Liver (tissue), 8 donors: ENCODE measurements at regions not wholly inside any gene's neighbourhood (a gene's known extent, or its start where the extent isn't known, plus 50 kb on each side); places are given as distances from the start of the nearest gene placed in this dataset.

Experiments used
- DNase-seq: peaks from one replicate; pipeline ENCODE4 v3.0.0-alpha.2; 2017; ENCODE audit warnings: low spot score
- H3K27ac ChIP-seq, 2 donors: one replicate each; pipeline ENCODE4 v1.7.0; 2013; ENCODE audit warnings: inconsistent platforms in 2 of 2, low read length in 2 of 2, control low read depth in 1 of 2, low read depth in 1 of 2, mild to moderate bottlenecking in 1 of 2
- H3K27me3 ChIP-seq, 4 donors: one replicate each; pipeline versions ENCODE4 v1.6.1 to v1.7.0; 2013; ENCODE audit warnings: low read length in 3 of 4, inconsistent platforms in 1 of 4, mild to moderate bottlenecking in 1 of 4, moderate library complexity in 1 of 4; ENCODE audit not compliant: control insufficient read depth in 4 of 4, insufficient read depth in 4 of 4
- H3K36me3 ChIP-seq, 4 donors: one replicate each; pipeline versions ENCODE4 v1.6.1 to v1.7.0; 2013; ENCODE audit warnings: low read length in 3 of 4, mild to moderate bottlenecking in 3 of 4, low read depth in 1 of 4, moderate library complexity in 1 of 4; ENCODE audit not compliant: control insufficient read depth in 4 of 4, insufficient read depth in 3 of 4
- H3K4me1 ChIP-seq, 4 donors: one replicate each; pipeline versions ENCODE4 v1.6.1 to v1.7.0; 2013; ENCODE audit warnings: low read length in 3 of 4, mild to moderate bottlenecking in 3 of 4, moderate library complexity in 1 of 4; ENCODE audit not compliant: control insufficient read depth in 4 of 4, insufficient read depth in 4 of 4
- H3K4me3 ChIP-seq, 3 donors: one replicate each; pipeline versions ENCODE4 v1.6.1 to v1.7.0; 2013; ENCODE audit warnings: low read length in 3 of 3, control low read depth in 1 of 3, low read depth in 1 of 3, mild to moderate bottlenecking in 1 of 3
- H3K9ac ChIP-seq, 2 donors: one replicate each; pipeline ENCODE4 v1.7.0; 2013; ENCODE audit warnings: low read length in 2 of 2, mild to moderate bottlenecking in 2 of 2, moderate library complexity in 2 of 2, control low read depth in 1 of 2, low read depth in 1 of 2
- H3K9me3 ChIP-seq, 4 donors: one replicate each; pipeline versions ENCODE4 v1.6.1 to v1.7.0; 2013; ENCODE audit warnings: low read length in 3 of 4; ENCODE audit not compliant: control insufficient read depth in 4 of 4
- ATF3 ChIP-seq: IDR thresholded peaks from 2 replicates; pipeline ENCODE4 v1.6.1; 2016; ENCODE audit warnings: antibody characterized with exemption
- CTCF ChIP-seq: fragments of 150-350 bp; IDR thresholded peaks from 2 replicates; pipeline ENCODE4 v1.5.1; 2017; ENCODE audit warnings: improper control_type of control experiment, low read depth, low read length; ENCODE audit not compliant: missing input control
- FOXA2 ChIP-seq: IDR thresholded peaks from 2 replicates; pipeline ENCODE4 v1.6.1; 2016; ENCODE audit warnings: antibody characterized with exemption
- GABPA ChIP-seq, 2 donors: IDR thresholded peaks in 1 of 2; conservative IDR thresholded peaks in 1 of 2; 2 replicates each; pipeline ENCODE4 v1.6.1; 2016; ENCODE audit warnings: antibody characterized with exemption in 2 of 2, mild to moderate bottlenecking in 1 of 2, moderate library complexity in 1 of 2
- HNF4A ChIP-seq, 2 donors: conservative IDR thresholded peaks; 2 replicates each; pipeline ENCODE4 v1.6.1; 2016; ENCODE audit warnings: antibody characterized with exemption in 2 of 2, mild to moderate bottlenecking in 2 of 2
- HNF4G ChIP-seq: IDR thresholded peaks from 2 replicates; pipeline ENCODE4 v1.6.1; 2016; ENCODE audit warnings: antibody characterized with exemption
- JUND ChIP-seq, 2 donors: IDR thresholded peaks; 2 replicates each; pipeline ENCODE4 v1.6.1; 2016; ENCODE audit warnings: antibody characterized with exemption in 2 of 2
- MAX ChIP-seq: IDR thresholded peaks from 2 replicates; pipeline ENCODE4 v1.6.1; 2016; ENCODE audit warnings: antibody characterized with exemption
- NR2F2 ChIP-seq: IDR thresholded peaks from 2 replicates; pipeline ENCODE4 v1.6.1; 2016; ENCODE audit warnings: antibody characterized with exemption
- RAD21 ChIP-seq, 2 donors: IDR thresholded peaks; 2 replicates each; pipeline ENCODE4 v1.6.1; 2016; ENCODE audit warnings: antibody characterized with exemption in 2 of 2, mild to moderate bottlenecking in 2 of 2
- REST ChIP-seq: IDR thresholded peaks from 2 replicates; pipeline ENCODE4 v1.6.1; 2016; ENCODE audit warnings: antibody characterized with exemption, mild to moderate bottlenecking
- RXRA ChIP-seq, 2 donors: IDR thresholded peaks; 2 replicates each; pipeline ENCODE4 v1.6.1; 2017 to 2018; ENCODE audit warnings: antibody characterized with exemption in 2 of 2, mild to moderate bottlenecking in 1 of 2
- SP1 ChIP-seq: IDR thresholded peaks from 2 replicates; pipeline ENCODE4 v1.6.1; 2018; ENCODE audit warnings: antibody characterized with exemption, mild to moderate bottlenecking
- TAF1 ChIP-seq: conservative IDR thresholded peaks from 2 replicates; pipeline ENCODE4 v1.6.1; 2016; ENCODE audit warnings: antibody characterized with exemption, mild to moderate bottlenecking
- YY1 ChIP-seq: IDR thresholded peaks from 2 replicates; pipeline ENCODE4 v1.6.1; 2016; ENCODE audit warnings: antibody characterized with exemption, mild to moderate bottlenecking
- WGBS: extraction: QIAGEN DNeasy Blood & Tissue Kit; methylation state at CpG from one replicate; pipeline ENCODE4 v1.1.7; 2013; 5-methylcytosine and 5-hydroxymethylcytosine counted together
- donor health status: healthy.
- donor health status: healthy.
- donor health status: healthy.
- donor health status: healthy.
- donor health status: healthy.

GRCh38 chr6:137950581-137950980, 83.5 kb downstream of the TNFAIP3 start:
- no peak for DNase-seq
- H3K9me3 ChIP-seq = no peaks in the 10 kb centered on the region
- 89% methylated on average over 7 of the region's 7 CpGs for WGBS
- H3K36me3 ChIP-seq = no peaks in the 10 kb centered on the region
- no peak overlapping the region for H3K27ac ChIP-seq
- no peak overlapping the region for H3K9ac ChIP-seq
- H3K4me3 ChIP-seq = no peak overlapping the region
- H3K27me3 ChIP-seq = no peaks in the 10 kb centered on the region
- TF ChIP-seq SP1 (no peak), CTCF (no peak), RAD21 (IDR thresholded peaks at IDR 0.05) (no peak), HNF4G (no peak), MAX (no peak)
- no peaks in the 10 kb centered on the region for H3K4me1 ChIP-seq

GRCh38 chr6:137951064-137951597, 84.1 kb downstream of the TNFAIP3 start:
- TF ChIP-seq JUND (IDR thresholded peaks at IDR 0.05) (no peak), TAF1 (no peak), HNF4A (conservative IDR thresholded peaks at IDR 0.05) (no peak), SP1 (no peak)
- H3K9me3 ChIP-seq = no peaks in the 10 kb centered on the region
- no peak overlapping the region for H3K9ac ChIP-seq
- H3K4me3 ChIP-seq = no peak overlapping the region
- H3K27me3 ChIP-seq = no peaks in the 10 kb centered on the region
- no peaks in the 10 kb centered on the region for H3K36me3 ChIP-seq
- no peaks in the 10 kb centered on the region for H3K4me1 ChIP-seq
- H3K27ac ChIP-seq = no peak overlapping the region
- DNase-seq = no peak
- 83% methylated on average over 3 of the region's 3 CpGs for WGBS

GRCh38 chr6:137952247-137952646, 85.2 kb downstream of the TNFAIP3 start:
- Histone ChIP-seq H3K36me3 (no peaks in the 10 kb centered on the region), H3K9me3 (no peaks in the 10 kb centered on the region), H3K27me3 (no peaks in the 10 kb centered on the region), H3K4me3 (no peak overlapping the region), H3K27ac (no peak overlapping the region), H3K4me1 (no peaks in the 10 kb centered on the region), H3K9ac (no peak overlapping the region)
- TF ChIP-seq JUND (IDR thresholded peaks at IDR 0.05) (no peak), RXRA (IDR thresholded peaks at IDR 0.05) (no peak), HNF4A (conservative IDR thresholded peaks at IDR 0.05) (no peak), NR2F2 (no peak), HNF4G (no peak), GABPA (IDR thresholded peaks at IDR 0.05 in 1 of 2, conservative IDR thresholded peaks at IDR 0.05 in 1 of 2) (no peak), RAD21 (IDR thresholded peaks at IDR 0.05) (no peak), YY1 (no peak), FOXA2 (no peak), REST (no peak), ATF3 (no peak), TAF1 (no peak)
- 89% methylated on average over 2 of the region's 2 CpGs for WGBS
- no peak for DNase-seq
